Psoas muscle (tissue), 7 donors: ENCODE measurements at regions not wholly inside any gene's neighbourhood (a gene's known extent, or its start where the extent isn't known, plus 50 kb on each side); places are given as distances from the start of the nearest gene placed in this dataset.

Experiments
- ATAC-seq, 4 donors: fragments of 200-7000 bp; cut with Tn5 transposase; one replicate each; pipeline ENCODE4 v1.9.1; 2020; ENCODE audit warnings: moderate library complexity in 3 of 4, mild to moderate bottlenecking in 2 of 4
- DNase-seq, 2 donors: peaks; one replicate each; pipeline ENCODE4 v3.0.0-alpha.2; 2020
- H3K27ac ChIP-seq: fragments of 200-600 bp; one replicate; pipeline ENCODE4 v1.8.0; 2022
- H3K27me3 ChIP-seq, 3 donors: fragments of 200-600 bp in 1 of 3; one replicate each; pipeline versions ENCODE4 v1.6.1 to v1.8.0; 2013 to 2022; ENCODE audit warnings: low read length in 2 of 3, mild to moderate bottlenecking in 2 of 3, moderate library complexity in 1 of 3; ENCODE audit not compliant: insufficient read depth in 3 of 3
- H3K36me3 ChIP-seq, 2 donors: fragments of 200-600 bp in 1 of 2; one replicate each; pipeline versions ENCODE4 v1.6.1 to v1.8.0; 2013 to 2022; ENCODE audit warnings: low read depth in 1 of 2, mild to moderate bottlenecking in 1 of 2, moderate library complexity in 1 of 2; ENCODE audit not compliant: insufficient read depth in 1 of 2
- H3K4me1 ChIP-seq: fragments of 200-600 bp; one replicate; pipeline ENCODE4 v1.8.0; 2022
- H3K4me3 ChIP-seq: fragments of 200-600 bp; one replicate; pipeline ENCODE4 v1.8.0; 2022; ENCODE audit warnings: mild to moderate bottlenecking
- H3K9me3 ChIP-seq: fragments of 200-600 bp; one replicate; pipeline ENCODE4 v1.8.0; 2022
- CTCF ChIP-seq: fragments of 200-600 bp; IDR thresholded peaks from one replicate; pipeline ENCODE4 v1.8.0; 2022; ENCODE audit warnings: antibody characterized with exemption
- WGBS, 3 donors: extraction: QIAGEN DNeasy Blood & Tissue Kit; methylation state at CpG; one replicate each; pipeline versions ENCODE4 v1.1.6 to v1.1.7; 2013; 5-methylcytosine and 5-hydroxymethylcytosine counted together
- intact Hi-C, 2 donors: fragments of 100-400 bp; cut with DNase I; formaldehyde crosslinking; loops; one replicate each; pipeline versions ENCODE4 v1.11.0 to v1.14.2; 2022
- donor health status: healthy with polysubstance abuse.
- donor health status: DM: no; HTN: no; CAD: no; lungs with moderate emphysema.
- donor health status: Bipolar disorder and iron deficiency.
- donor health status: healthy.
- donor health status: DM: yes; HTN: yes; CAD: no.
- donor health status: DM: no; HTN: no; CAD: no.
- donor health status: DM: yes; HTN: yes; CAD: no.

DNA sequence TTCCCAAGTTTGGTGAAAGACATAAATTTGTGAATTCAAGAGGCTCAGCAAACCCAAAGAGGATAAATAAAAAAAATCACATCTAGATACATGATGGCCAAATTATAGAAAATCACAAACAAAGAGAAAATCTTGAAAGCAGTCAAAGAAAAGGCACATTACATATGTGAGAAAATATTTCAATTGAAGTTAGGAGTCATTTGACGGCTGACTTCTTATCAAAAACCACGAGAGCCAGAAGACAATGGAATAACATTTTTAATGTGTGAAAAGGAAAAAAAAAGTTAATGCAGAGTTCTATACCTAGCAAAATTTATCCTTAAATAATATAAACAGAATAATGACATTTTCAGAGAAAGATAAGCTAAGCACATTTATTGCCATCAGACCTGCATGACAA lies 307.0 kb downstream of the C12orf75 start:
- Histone ChIP-seq H3K9me3 (no peaks in the 10 kb centered on the region), H3K4me3 (no peak overlapping the region), H3K27me3 (no peaks in the 10 kb centered on the region), H3K36me3 (no peaks in the 10 kb centered on the region), H3K27ac (no peak overlapping the region), H3K4me1 (no peaks in the 10 kb centered on the region)
- intact Hi-C loops, result no loop called here
- 84 to 95% (median 89%) methylated on average over 2 of the region's 2 CpGs for WGBS, 3 donors
- DNase-seq (no peak), ATAC-seq (no peak)
- TF ChIP-seq CTCF, result no peak

DNA sequence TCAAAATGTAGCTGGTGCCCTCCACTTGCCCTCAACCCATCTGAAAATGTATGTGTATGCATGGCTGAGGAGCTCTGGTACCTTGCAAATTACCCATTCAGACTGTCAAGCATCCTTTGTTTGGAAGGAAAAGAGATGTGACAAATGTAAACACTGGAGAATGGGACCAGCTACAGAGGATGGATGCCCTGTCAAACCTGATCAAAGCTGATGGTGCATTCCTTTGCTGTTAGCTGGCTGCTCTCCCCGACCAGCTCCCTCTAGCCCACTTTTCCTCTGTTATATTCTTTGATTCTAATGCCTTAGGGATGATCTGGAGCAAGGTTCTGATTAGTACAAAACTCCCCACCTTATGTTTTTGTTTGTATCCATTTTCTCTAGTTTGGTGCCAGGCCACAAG lies 310.3 kb downstream of the C12orf75 start:
- Histone ChIP-seq H3K9me3 (no peaks in the 10 kb centered on the region), H3K36me3 (no peaks in the 10 kb centered on the region), H3K4me1 (no peaks in the 10 kb centered on the region), H3K4me3 (no peak overlapping the region), H3K27ac (no peak overlapping the region), H3K27me3 (no peaks in the 10 kb centered on the region)
- TF ChIP-seq CTCF, result no peak
- DNase-seq, result no peak
- ATAC-seq, result no peak
- intact Hi-C loops, result no loop called here
- WGBS, 3 donors, result 65 to 87% (median 71%) methylated on average over 1 of the region's 1 CpG

GRCh38 chr12:105641749-105642148 lies 311.3 kb downstream of the C12orf75 start:
- no peaks in the 10 kb centered on the region for H3K4me1 ChIP-seq
- no peaks in the 10 kb centered on the region for H3K9me3 ChIP-seq
- WGBS, 3 donors, result 65 to 76% (median 75%) methylated on average over 5 of the region's 5 CpGs
- ATAC-seq (no peak), DNase-seq (peak in 1 of 2 donors; percentile 44)
- H3K27me3 ChIP-seq, result no peaks in the 10 kb centered on the region
- H3K4me3 ChIP-seq, result no peak overlapping the region
- intact Hi-C loops, result no loop called here
- H3K27ac ChIP-seq, result no peak overlapping the region
- H3K36me3 ChIP-seq, result no peaks in the 10 kb centered on the region
- no peak for TF ChIP-seq CTCF

DNA sequence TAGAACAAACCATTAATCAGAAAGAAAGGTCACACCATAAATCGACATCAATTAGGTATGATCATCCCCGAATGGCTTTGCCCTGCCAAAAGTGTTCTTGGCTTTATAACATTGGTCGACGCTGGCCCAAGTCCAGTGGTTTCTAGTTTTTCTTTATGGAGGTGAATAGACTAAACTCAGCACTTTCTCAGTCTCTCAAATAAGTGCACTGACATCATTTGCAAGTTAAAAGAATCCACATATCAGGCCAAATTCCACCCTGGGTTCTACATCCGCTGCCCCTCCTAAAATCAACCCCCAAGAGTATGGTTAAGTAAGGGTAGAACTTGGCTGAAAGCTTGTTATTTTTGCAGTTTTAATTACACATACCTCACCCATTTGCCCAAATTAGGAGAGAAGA lies 314.3 kb downstream of the C12orf75 start:
- ATAC-seq, result no peak
- H3K4me3 ChIP-seq, result no peak overlapping the region
- 45 to 60% (median 50%) methylated on average over 5 of the region's 5 CpGs for WGBS, 3 donors
- H3K4me1 ChIP-seq, result no peaks in the 10 kb centered on the region
- H3K36me3 ChIP-seq, result no peaks in the 10 kb centered on the region
- H3K27me3 ChIP-seq, result no peaks in the 10 kb centered on the region
- intact Hi-C loops, result no loop called here
- no peaks in the 10 kb centered on the region for H3K9me3 ChIP-seq
- no peak for DNase-seq
- no peak overlapping the region for H3K27ac ChIP-seq
- TF ChIP-seq CTCF, result no peak

DNA sequence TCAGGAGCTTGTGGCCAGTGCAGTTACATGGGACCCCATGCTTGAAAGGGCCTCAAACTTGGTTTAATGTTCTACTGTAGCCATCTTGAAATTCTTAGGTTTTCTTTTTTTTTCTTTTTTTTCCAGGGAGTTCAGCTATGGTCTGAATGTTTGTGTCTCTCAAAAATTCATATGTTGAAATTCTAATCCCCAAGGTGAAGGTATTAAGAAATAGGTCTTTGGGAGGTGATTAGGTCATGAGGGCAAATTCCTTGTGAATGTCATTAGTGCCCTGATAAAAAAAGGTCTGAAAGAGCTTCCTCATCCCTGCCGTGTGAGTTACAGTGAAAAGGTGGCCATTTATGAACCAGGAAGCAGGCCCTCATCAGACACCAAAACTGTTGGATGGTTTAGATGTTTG lies 324.1 kb downstream of the C12orf75 start:
- H3K27ac ChIP-seq, result no peak overlapping the region
- DNase-seq (no peak), ATAC-seq (no peak)
- intact Hi-C loops, result no loop called here
- H3K4me3 ChIP-seq, result no peak overlapping the region
- WGBS, 3 donors, result 79 to 84% (median 82%) methylated on average over 1 of the region's 1 CpG
- no peaks in the 10 kb centered on the region for H3K27me3 ChIP-seq
- no peaks in the 10 kb centered on the region for H3K4me1 ChIP-seq
- no peaks in the 10 kb centered on the region for H3K36me3 ChIP-seq
- H3K9me3 ChIP-seq, result no peaks in the 10 kb centered on the region
- no peak for TF ChIP-seq CTCF
